NK-92 treated with Interleukin-12 subunit alpha and Interleukin-12 subunit beta, amount 100 ng/mL, for 24 hours (cell line): ENCODE measurements at regions not wholly inside any gene's neighbourhood (a gene's known extent, or its start where the extent isn't known, plus 50 kb on each side); places are given as distances from the start of the nearest gene placed in this dataset.
"Not testable (repeated sequence)": the region's sequence is repeated elsewhere in the genome, so short reads cannot be mapped to it uniquely, and the experiment has no call there.

Experiments
- DNase-seq: peaks from one replicate; lab custom pipeline; 2025; lab: John Stamatoyannopoulos, UW

DNA sequence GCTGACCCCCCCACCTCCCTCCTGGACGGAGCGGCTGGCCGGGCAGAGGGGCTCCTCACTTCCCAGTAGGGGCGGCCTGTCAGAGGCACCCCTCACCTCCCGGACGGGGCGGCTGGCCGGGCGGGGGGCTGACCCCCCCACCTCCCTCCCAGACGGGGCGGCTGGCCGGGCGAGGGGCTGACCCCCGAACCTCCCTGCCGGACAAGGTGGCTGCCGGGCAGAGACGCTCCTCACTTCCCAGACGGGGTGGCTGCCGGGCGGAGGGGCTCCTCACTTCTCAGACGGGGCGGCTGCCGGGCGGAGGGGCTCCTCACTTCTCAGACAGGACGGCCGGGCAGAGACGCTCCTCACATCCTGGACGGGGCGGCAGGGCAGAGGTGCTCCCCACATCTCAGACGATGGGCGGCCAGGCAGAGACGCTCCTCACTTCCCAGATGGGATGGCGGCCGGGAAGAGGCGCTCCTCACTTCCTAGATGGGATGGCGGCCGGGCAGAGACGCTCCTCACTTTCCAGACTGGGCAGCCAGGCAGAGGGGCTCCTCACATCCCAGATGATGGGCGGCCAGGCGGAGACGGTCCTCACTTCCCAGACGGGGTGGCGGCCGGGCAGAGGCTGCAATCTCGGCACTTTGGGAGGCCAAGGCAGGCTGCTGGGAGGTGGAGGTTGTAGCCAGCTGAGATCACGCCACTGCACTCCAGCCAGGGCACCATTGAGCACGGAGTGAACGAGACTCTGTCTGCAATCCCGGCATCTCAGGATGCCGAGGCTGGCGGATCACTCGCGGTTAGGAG lies 66.2 kb upstream of the PAPPA2 start:
- not testable (repeated sequence) for DNase-seq

DNA sequence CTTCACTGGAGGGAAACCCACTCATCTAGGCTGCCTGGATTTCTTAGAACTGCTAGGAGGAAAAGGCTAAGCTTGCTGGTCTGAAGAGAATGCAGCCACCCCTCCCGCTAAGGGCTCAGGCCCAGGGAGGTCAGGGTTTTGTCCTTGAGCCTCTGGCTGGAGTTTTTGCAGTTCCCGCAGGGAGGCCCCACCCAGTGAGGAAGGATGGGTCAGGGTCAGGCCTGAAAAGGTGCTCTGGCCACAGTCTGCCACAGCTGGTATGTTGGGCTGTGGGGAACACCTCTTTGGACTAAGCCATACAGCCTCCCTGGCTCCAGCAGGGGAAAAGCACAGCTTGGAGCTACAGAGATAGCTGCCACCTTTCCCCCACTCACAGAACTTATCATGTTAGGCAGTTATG lies 71.4 kb upstream of the PAPPA2 start:
- DNase-seq, result no peak

DNA sequence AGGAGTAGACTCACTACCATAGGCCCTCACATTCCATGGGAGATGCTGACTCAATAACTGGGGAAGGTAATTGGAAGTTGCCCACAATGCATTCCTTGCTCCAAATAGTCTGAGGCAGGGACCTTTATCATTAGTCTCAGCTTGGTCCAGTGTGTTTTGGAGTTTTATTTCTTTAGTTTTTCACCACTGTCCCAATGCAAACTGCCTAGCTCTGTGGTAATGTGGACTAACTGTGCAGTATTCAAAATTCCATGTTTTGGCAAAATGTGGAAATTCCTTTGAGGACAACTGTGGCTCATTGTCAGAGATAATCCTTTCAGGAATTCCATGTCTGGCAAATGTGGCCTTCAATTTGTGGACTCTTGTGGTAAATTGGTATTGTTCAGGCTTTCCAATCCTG lies 78.1 kb upstream of the PAPPA2 start:
- DNase-seq, result no peak

DNA sequence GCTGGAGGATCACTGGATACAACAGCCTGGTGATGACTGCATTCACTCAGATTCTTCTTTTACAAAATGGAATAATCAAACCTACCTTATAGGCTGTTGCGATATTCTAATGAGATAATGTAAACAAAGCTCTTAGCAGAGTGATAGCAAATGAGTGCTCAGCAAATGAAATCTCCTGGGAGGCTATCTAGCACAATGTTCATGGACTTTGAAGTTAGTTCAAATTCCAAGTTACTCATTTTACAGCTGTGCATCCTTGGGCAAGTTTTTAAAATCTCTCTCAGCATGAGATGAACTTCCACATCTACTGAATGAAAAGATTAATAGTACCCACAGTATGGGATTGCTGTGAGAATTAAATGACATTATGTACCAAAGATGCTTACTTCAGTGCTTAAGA lies 80.8 kb upstream of the PAPPA2 start:
- no peak for DNase-seq

DNA sequence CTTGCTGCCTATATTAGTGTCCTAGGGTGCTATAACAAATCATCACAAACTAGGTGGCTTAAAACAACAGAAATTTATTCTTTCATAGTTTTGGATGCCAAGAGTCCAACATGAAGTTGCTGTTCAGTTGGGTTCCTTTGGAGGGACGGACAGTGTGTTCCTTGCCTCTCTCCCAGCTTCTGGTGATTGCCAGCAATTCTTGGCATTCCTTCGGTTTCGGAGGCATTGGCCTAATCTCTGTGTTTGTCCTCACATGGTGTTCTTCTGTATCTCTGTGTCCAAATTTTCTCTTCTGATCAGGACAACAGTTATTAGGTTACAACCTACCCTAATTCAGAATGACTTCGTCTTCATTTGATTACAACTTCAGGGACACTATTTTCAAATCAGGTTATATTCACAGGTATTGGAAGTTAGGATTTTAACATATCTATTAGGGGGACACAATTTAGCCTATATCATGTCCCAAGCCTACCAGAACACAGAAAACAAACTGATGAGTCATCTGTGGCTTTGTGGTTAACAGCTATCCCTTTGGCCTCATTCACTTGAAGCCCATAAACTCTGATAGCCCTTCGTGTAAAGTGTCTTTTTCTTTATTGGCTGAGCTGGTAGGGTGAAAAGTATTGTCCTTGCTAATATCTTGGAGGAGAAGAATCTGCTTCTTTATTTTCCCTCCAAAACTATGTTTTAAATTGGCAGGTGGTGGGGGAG lies 83.2 kb upstream of the PAPPA2 start:
- DNase-seq, result no peak

DNA sequence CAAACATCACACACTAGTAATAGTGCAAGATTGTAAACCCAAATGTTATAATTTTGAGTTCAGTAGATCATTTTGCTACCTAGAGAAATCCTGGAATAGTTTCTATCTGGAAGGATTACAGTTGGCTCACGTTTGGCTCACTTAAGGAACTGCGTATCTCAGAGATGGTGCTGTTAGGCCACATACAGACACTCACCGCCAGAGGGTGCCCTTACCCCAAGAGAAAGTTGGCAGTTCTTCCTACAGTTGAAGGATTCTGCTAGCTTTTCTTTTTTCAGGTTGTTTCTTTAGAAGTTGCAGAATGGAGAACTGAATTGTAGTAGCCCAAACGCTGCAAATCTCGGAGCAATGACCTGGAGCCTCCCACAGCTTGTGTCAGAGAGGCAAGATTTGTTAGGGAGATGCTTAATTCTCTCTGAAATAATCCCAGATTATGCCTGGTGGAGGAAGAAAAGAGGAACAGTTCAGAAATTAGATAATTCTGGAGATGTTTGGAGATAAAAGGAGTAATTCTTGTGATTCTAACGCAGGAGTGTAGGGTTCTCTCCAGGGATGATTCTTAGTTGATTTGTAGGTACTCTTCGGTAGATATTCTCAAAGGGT lies 87.9 kb upstream of the PAPPA2 start:
- DNase-seq, result peak; percentile 39

DNA sequence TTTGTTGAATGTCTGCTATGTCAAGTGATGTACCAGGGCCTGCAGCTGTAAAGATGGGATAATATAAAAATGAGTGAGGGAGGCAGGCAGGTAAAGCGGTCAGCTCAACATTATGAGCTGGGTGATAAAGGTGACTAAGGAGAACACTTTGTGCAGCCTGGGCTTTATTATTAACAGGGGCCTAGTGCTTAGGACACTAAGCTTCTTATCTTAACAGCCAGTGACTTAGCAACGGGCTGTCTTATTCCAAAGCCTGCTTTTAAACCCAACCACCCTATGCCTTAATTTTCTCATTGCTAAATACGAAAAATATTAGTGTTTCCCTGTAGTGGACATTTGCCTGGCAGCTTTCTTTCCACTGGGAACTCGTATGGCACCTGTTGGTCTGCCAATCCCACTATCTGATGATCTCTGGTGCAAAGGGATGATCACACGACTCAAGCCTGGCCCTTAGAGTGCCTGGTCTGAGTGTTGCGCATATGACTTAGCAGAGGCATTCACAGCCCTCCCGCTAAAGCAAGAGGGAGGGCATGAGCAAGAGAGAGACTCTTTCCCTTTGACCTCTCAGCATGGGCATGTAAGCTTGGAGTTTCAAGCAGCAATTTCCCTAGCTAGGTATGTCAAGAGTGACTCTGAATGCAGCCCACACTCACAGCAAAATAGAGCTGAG lies 98.6 kb upstream of the PAPPA2 start:
- no peak for DNase-seq

DNA sequence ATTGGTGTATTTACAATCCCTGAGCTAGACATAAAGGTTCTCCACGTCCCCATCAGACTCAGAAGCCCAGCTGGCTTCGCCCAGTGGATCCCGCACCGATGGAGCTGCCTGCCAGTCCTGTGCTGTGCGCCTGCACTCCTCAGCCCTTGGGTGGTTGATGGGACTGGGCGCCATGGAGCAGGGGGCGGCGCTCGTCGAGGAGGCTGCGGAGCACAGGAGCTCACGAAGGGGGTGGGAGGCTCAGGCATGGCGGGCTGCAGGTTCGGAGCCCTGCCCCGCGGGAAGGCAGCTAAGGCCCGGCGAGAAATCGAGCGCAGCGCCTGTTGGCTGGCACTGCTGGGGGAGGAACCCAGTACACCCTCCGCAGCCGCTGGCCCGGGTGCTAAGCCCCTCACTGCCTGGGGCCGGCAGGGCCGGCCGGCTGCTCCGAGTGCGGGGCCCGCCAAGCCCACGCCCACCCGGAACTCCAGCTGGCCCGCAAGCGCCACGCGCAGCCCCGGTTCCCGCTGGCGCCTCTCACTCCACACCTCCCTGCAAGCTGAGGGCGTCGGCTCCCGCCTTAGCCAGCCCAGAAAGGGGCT lies 113.8 kb upstream of the PAPPA2 start:
- DNase-seq, result not testable (repeated sequence)

DNA sequence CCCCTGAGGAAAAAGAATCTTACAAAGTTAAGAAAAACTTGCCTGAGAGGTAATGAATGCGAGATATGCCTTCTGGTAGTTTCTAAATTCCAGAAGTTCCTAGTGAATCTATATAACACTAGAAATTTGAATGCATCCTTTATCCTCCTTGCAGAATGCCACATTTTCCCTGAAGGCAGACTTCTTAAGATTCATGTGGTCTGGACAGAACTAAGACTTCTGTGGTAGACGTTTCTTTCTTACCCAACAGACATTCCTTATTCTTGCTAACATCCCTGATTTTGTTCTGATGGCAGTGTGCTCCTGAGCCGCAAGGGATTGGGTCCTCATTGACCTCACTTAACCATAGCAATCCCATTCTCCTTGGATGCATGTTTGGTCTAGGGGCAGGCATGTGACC lies 121.3 kb upstream of the PAPPA2 start:
- no peak for DNase-seq

DNA sequence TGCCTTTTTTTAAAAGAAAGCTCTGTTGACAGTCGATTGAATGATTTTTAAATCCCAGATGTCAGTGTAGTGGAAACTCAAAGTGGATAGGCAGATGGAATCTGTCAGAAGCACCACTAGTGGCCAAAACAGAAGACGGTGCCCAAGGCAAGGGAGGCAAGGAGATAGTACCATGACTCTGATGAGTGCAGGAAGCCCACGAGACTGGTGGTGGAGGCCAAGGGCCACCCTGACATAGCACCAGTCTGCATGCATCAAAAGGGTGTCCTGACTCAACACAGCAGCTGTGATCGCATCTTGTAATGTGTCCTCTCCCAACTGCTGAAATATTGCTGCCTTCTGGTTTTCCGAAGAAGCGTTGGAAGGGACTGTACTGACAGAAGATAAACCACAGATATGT lies 124.1 kb upstream of the PAPPA2 start:
- DNase-seq, result no peak

DNA sequence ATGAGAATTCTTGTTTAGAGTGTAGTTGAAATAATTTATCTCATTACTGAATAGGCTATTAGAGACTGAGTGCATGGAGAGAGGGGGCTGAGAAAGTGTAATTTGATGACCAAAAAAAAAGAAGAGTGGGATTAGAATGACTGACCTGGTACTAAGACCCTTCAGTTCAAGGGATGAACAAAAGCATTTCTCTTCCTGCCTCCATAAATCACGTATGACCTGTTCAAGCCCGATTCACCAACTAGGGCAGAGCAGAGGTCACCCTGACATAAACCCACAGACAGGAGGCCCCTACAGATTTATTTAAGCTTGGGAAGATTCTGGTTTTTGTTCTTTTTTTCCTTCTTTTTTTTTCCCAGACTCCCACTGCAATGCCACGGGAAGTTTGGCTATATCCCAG lies 123.7 kb upstream of the COP1 start:
- DNase-seq, result no peak

DNA sequence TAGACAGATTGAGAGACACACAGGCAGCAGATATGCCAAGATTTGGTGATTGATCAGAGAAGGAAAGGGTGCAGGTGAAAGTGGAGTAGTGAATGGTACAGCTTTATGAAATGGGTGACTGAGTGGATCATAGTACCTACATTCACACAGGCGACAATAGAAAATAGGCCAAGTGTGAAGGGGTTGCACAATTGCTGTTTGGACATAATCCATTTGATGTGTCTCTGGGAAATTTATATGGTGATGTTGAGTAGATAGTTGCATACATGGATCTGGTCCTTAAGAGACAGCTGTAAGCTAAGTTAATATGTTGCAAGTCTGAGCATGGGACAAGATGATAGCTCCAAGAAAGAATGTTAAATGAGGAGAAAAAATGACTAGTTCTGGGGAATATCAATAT lies 118.6 kb upstream of the COP1 start:
- no peak for DNase-seq

DNA sequence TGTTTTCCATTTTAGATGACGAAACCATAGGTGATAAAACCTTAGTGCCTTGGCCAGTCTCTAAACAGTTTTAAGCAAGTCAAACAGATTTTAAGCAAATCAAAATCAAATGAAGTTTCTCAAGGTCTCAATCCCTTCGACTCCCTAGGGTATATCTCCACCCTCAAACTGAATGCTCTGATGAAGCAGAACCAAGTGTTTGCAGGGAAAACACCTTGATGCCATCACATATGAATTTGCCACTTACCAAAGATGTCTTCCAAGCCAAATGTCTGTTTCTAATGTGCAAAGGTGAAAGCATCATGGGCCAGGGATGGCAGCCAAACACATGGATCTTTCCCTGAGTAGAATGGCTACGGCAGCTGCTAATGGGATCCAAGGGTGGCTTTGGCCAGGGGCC lies 116.4 kb upstream of the COP1 start:
- no peak for DNase-seq

DNA sequence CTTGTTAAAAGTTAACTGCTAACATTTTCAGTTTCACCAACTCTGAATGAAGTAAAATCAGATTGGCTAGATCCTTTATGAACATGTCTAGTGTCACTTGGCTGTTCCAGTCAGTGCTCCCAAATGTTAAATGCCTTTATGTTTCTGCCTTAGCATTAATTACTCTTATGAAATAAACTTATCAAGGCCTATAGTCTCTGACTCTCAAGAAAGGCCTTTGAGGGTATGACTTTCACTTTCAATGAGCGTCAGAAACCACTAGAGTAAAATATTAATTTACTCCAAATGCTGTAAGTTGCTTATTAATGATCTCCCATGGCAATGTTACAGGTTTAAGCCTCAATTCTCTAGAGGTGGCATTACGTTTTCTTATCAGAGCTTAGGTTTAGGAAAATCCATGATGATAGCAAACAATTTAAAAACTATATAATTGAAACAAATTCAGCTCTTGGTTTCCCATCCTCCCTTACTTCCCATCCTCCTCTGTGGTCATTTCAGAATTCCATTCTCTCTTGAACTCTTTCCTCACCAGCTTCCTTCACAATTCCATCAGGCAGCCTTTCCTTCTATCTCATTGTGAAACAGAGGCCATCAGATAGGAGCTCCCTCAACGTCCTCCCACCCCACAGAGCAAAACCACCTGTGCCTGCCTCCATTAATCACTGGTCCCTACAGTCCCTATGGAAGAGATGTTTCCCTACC lies 108.6 kb upstream of the COP1 start:
- no peak for DNase-seq

DNA sequence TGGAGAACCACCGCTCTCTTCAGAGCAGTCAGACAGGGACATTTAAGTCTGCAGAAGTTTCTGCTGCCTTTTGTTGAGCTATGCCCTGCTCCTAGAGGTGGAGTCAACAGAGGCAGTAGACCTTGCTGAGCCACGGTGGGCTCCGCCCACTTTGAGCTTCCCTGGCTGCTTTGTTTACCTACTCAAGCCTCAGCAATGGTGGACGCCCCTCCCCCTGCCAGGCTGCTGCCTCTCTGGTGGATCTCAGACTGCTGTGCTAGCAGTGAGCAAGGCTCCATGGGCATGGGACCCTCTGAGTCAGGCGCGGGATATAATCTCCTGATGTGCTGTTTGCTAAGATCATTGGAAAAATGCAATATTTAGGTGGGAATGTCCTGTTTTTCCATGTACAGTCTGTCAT lies 89.5 kb upstream of the COP1 start:
- DNase-seq, result not testable (repeated sequence)

DNA sequence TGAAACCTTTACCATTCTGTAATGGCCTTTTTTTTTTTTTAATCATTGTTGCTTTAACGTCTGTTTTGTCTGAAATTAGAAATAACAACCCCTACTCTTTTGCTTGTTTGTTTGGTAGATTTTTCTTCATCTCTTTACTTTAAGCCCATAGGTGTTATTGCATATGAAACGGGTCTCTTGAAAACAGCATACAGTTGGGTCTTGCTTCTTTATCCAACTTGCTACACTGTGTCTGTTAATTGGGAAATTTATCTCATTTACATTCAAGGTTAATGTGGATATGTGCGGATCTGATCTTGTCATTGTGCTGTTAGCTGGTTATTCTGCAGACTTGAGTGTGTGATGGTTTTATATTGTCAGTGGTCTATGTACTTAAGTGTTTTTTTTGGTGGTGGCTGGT lies 78.9 kb upstream of the COP1 start:
- no peak for DNase-seq

DNA sequence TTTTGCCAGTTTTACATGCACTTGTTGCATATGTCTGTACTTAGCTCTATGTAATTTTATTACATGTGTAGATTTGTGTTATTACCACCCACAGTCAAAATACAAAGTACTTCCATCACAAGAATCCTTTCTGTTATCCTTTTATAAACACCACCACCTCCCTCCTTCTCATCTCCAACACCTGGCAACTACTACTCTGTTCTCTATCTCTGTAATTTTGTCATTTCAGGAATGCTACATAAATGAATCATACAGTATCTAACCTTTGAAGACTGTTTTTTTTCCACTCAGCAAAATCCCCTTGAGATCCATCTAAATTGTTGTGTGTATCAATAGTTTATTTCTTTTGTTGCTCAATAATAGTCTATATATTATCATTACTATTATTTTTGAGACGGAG lies 64.5 kb upstream of the COP1 start:
- DNase-seq, result no peak
